Keratinocyte (primary cell): ENCODE measurements at regions not wholly inside any gene's neighbourhood (a gene's known extent, or its start where the extent isn't known, plus 50 kb on each side); places are given as distances from the start of the nearest gene placed in this dataset.

Experiments
- DNase-seq: peaks from one replicate; pipeline ENCODE4 v3.0.0-alpha.2; 2011; ENCODE audit warnings: low read depth, missing footprints, low spot score
- FAIRE-seq: peaks from 2 replicates; lab custom pipeline; 2011; peaks lifted over from hg19 to GRCh38; lab: Jason Lieb, UNC
- H2AFZ ChIP-seq: 2 replicates; pipeline ENCODE4 v1.6.0; 2012; ENCODE audit warnings: low read length, control low read depth, inconsistent platforms; ENCODE audit not compliant: control insufficient read depth
- H3K27ac ChIP-seq: 2 replicates; pipeline ENCODE4 v1.5.1; 2011; ENCODE audit warnings: low read length; ENCODE audit not compliant: control insufficient read depth, insufficient read depth
- H3K27me3 ChIP-seq: 3 replicates; pipeline ENCODE4 v1.6.0; 2011; ENCODE audit warnings: low read length; ENCODE audit not compliant: control insufficient read depth, insufficient read depth; ENCODE audit errors: extremely low read depth
- H3K36me3 ChIP-seq, 2 experiments: 2 replicates in 1 of 2; 3 replicates in 1 of 2; pipeline ENCODE4 v1.5.1; 2011; ENCODE audit warnings: low read length in 2 of 2, mild to moderate bottlenecking in 1 of 2; ENCODE audit not compliant: control insufficient read depth in 2 of 2, insufficient read depth in 2 of 2; ENCODE audit errors: extremely low read depth in 1 of 2
- H3K4me1 ChIP-seq: 3 replicates; pipeline ENCODE4 v1.5.1; 2011; ENCODE audit warnings: low read length; ENCODE audit not compliant: control insufficient read depth, insufficient read depth; ENCODE audit errors: extremely low read depth
- H3K4me2 ChIP-seq: 3 replicates; pipeline ENCODE4 v1.6.0; 2011; ENCODE audit warnings: low read depth, low read length; ENCODE audit not compliant: control insufficient read depth, insufficient read depth; ENCODE audit errors: extremely low read depth
- H3K4me3 ChIP-seq, 3 experiments: fragments of 200-600 bp in 1 of 3; sonication (generic) in 1 of 3; 2 replicates in 2 of 3; 3 replicates in 1 of 3; pipeline ENCODE4 v1.5.1; 2011 to 2016; ENCODE audit warnings: low read length in 3 of 3, mild to moderate bottlenecking in 3 of 3, control low read depth in 2 of 3, inconsistent platforms in 1 of 3, low read depth in 1 of 3, mixed read lengths in 1 of 3, mixed run types in 1 of 3, moderate library complexity in 1 of 3; ENCODE audit not compliant: control insufficient read depth in 2 of 3, insufficient read depth in 2 of 3; ENCODE audit errors: extremely low read depth in 1 of 3
- H3K79me2 ChIP-seq: 2 replicates; pipeline ENCODE4 v1.6.0; 2012; ENCODE audit warnings: low read length; ENCODE audit not compliant: control insufficient read depth, insufficient read depth
- H3K9ac ChIP-seq: 3 replicates; pipeline ENCODE4 v1.6.0; 2011; ENCODE audit warnings: low read length; ENCODE audit not compliant: control insufficient read depth, insufficient read depth; ENCODE audit errors: extremely low read depth
- H3K9me1 ChIP-seq: 3 replicates; pipeline ENCODE4 v1.6.0; 2011; ENCODE audit warnings: low read length; ENCODE audit not compliant: control insufficient read depth, insufficient read depth; ENCODE audit errors: extremely low read depth
- H3K9me3 ChIP-seq: 2 replicates; pipeline ENCODE4 v1.5.1; 2012; ENCODE audit warnings: low read depth, low read length; ENCODE audit not compliant: control insufficient read depth
- H4K20me1 ChIP-seq: 3 replicates; pipeline ENCODE4 v1.6.0; 2011; ENCODE audit warnings: low read length; ENCODE audit not compliant: control insufficient read depth, insufficient read depth; ENCODE audit errors: extremely low read depth
- EZH2 ChIP-seq: IDR thresholded peaks from one replicate; pipeline ENCODE4 v1.6.1; 2012; ENCODE audit warnings: inconsistent platforms, mild to moderate bottlenecking, low read length, moderate library complexity
- dilution Hi-C: fragments of 300-500 bp; cut with MboI; formaldehyde crosslinking; loops from one replicate; pipeline ENCODE4 v1.7.0; 2020; ENCODE audit warnings: low sequenced_read_pairs; ENCODE audit not compliant: extremely low pct_ligation_motif_present
- TF ChIP-seq, protein P1 (sequence below), 3 experiments: IDR thresholded peaks in 1 of 3; conservative IDR thresholded peaks in 1 of 3; optimal IDR thresholded peaks in 1 of 3; 2 replicates in 2 of 3; 3 replicates in 1 of 3; pipeline versions ENCODE3 to v1.5.1; 2011; ENCODE audit warnings: low read length in 3 of 3, mild to moderate bottlenecking in 3 of 3, moderate library complexity in 2 of 3, control low read depth in 1 of 3, inconsistent platforms in 1 of 3; ENCODE audit not compliant: insufficient read depth in 2 of 3; ENCODE audit errors: extremely low read depth in 1 of 3

DNA sequence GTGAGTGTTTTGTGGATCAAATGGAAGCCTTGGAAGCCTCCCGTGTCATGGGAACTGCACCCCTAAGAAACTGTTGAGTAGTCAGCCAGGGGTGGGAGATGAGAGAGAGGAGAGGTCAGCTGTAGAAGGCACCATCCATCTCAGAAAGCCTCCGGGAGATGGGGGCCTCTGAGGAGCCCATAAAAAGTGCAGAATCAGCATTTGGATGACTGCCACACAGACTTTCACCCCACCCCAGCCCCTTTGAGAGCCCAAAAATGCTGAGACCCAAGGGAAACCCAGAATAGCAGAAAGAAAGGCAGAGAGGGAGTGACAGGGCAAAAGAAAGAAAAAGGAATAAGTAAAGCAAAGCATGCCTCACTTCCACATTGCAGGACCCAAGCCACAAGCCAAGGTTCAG, 443.1 kb upstream of the ZEB2 start:
- FAIRE-seq: no peak
- dilution Hi-C loops: no loop called here

DNA sequence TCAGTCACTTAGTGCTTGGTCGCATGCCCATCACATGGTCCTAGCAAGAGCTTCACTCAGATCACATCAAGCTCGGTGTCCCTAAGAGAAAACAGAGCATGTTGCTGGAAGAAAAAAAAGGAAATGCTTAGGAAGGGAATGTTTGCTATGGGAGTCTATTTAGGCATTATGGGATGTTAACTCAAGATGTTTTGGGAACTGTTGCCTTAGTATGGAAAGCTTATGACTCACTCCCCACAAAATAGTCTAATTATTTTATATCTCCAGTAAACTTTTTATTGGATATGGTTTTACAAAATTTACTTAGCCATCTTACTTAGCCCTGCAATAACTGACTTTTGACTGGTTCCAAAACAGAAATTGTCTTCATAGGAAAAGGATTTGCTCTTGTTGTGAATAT, 439.5 kb upstream of the ZEB2 start:
- no peak overlapping the region for H3K9ac ChIP-seq
- no peak overlapping the region for H3K4me2 ChIP-seq
- no peaks in the 10 kb centered on the region for H3K36me3 ChIP-seq
- no peaks in the 10 kb centered on the region for H3K27me3 ChIP-seq
- H3K9me1 ChIP-seq: no peaks in the 10 kb centered on the region
- no peak for TF ChIP-seq EZH2
- TF ChIP-seq, protein P1, sequence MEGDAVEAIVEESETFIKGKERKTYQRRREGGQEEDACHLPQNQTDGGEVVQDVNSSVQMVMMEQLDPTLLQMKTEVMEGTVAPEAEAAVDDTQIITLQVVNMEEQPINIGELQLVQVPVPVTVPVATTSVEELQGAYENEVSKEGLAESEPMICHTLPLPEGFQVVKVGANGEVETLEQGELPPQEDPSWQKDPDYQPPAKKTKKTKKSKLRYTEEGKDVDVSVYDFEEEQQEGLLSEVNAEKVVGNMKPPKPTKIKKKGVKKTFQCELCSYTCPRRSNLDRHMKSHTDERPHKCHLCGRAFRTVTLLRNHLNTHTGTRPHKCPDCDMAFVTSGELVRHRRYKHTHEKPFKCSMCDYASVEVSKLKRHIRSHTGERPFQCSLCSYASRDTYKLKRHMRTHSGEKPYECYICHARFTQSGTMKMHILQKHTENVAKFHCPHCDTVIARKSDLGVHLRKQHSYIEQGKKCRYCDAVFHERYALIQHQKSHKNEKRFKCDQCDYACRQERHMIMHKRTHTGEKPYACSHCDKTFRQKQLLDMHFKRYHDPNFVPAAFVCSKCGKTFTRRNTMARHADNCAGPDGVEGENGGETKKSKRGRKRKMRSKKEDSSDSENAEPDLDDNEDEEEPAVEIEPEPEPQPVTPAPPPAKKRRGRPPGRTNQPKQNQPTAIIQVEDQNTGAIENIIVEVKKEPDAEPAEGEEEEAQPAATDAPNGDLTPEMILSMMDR (optimal IDR thresholded peaks at IDR 0.05 in 1 of 3, IDR thresholded peaks at IDR 0.05 in 1 of 3, conservative IDR thresholded peaks at IDR 0.05 in 1 of 3; ENCODE audit: extremely low read depth in 1 of 3, insufficient read depth in 2 of 3, low read length in 3 of 3): no peak
- dilution Hi-C loops: no loop called here
- H3K4me1 ChIP-seq: no peaks in the 10 kb centered on the region
- no peaks in the 10 kb centered on the region for H4K20me1 ChIP-seq
- no peak overlapping the region for H3K27ac ChIP-seq
- H3K9me3 ChIP-seq: no peaks in the 10 kb centered on the region
- FAIRE-seq (peak; percentile 20), DNase-seq (no peak)
- H2AFZ ChIP-seq: no peak overlapping the region
- no peak overlapping the region for H3K4me3 ChIP-seq
- H3K79me2 ChIP-seq: no peaks in the 10 kb centered on the region

More for the DNA sequence above, 443.1 kb upstream of the ZEB2 start:
- H3K9ac ChIP-seq: no peak overlapping the region
- no peaks in the 10 kb centered on the region for H3K9me3 ChIP-seq
- H3K4me1 ChIP-seq: no peaks in the 10 kb centered on the region
- TF ChIP-seq, protein P1 (optimal IDR thresholded peaks at IDR 0.05 in 1 of 3, IDR thresholded peaks at IDR 0.05 in 1 of 3, conservative IDR thresholded peaks at IDR 0.05 in 1 of 3; ENCODE audit: extremely low read depth in 1 of 3, insufficient read depth in 2 of 3, low read length in 3 of 3): no peak
- TF ChIP-seq EZH2: no peak
- no peak for DNase-seq
- H3K36me3 ChIP-seq: no peaks in the 10 kb centered on the region
- H3K27ac ChIP-seq: no peak overlapping the region
- H3K4me3 ChIP-seq: no peak overlapping the region
- no peaks in the 10 kb centered on the region for H3K27me3 ChIP-seq
- no peaks in the 10 kb centered on the region for H4K20me1 ChIP-seq
- no peak overlapping the region for H3K4me2 ChIP-seq
- no peak overlapping the region for H2AFZ ChIP-seq
- H3K9me1 ChIP-seq: no peaks in the 10 kb centered on the region
- no peaks in the 10 kb centered on the region for H3K79me2 ChIP-seq
